ENCODE measurements at regions not wholly inside any gene's neighbourhood (a gene's known extent, or its start where the extent isn't known, plus 50 kb on each side); places are given as distances from the start of the nearest gene placed in this dataset.

GRCh38 chr18:27839141-27839540, 337.8 kb downstream of the CDH2 start:
- no peaks in the 10 kb centered on the region for H3K9me3 ChIP-seq
- in situ Hi-C loops (cut with MboI; ENCODE audit: low pct_ligation_motif_present in 1 of 4, low pct_unique_long_range_greater_than_20kb in 1 of 4, low sequenced_read_pairs in 3 of 4): no loop called here
- H3K4me1 ChIP-seq: no peaks in the 10 kb centered on the region
- no peaks in the 10 kb centered on the region for H3K36me3 ChIP-seq
- DNase-seq: no peak
- 17 to 20% methylated on average over 1 to 2 of the region's 2 CpGs for WGBS, 2 donors (ENCODE audit: low coverage in 1 of 2)
- H3K4me3 ChIP-seq: no peak overlapping the region
- no peak overlapping the region for H3K27ac ChIP-seq
- H3K27me3 ChIP-seq: no peaks in the 10 kb centered on the region
- intact Hi-C loops (cut with DNase I; ENCODE audit: low total_unique reads): no loop called here
- TF ChIP-seq CTCF (IDR thresholded peaks at IDR 0.05): no peak
- TF ChIP-seq EP300 (IDR thresholded peaks at IDR 0.05; ENCODE audit: low read depth): no peak
- no peak for TF ChIP-seq POLR2A (IDR thresholded peaks at IDR 0.05)
- no peak for TF ChIP-seq POLR2AphosphoS5 (IDR thresholded peaks at IDR 0.05)

- intact Hi-C loops (cut with DNase I; ENCODE audit: low total_unique reads) (no loop called here), in situ Hi-C loops (cut with MboI; ENCODE audit: low pct_ligation_motif_present in 1 of 4, low pct_unique_long_range_greater_than_20kb in 1 of 4, low sequenced_read_pairs in 3 of 4) (no loop called here)
- Histone ChIP-seq H3K36me3 (no peaks in the 10 kb centered on the region), H3K27me3 (no peaks in the 10 kb centered on the region), H3K4me3 (no peak overlapping the region), H3K27ac (no peak overlapping the region), H3K4me1 (no peaks in the 10 kb centered on the region), H3K9me3 (no peaks in the 10 kb centered on the region)
- TF ChIP-seq EP300 (IDR thresholded peaks at IDR 0.05; ENCODE audit: low read depth): no peak
- TF ChIP-seq POLR2AphosphoS5 (IDR thresholded peaks at IDR 0.05): no peak
- no peak for TF ChIP-seq POLR2A (IDR thresholded peaks at IDR 0.05)
- no peak for TF ChIP-seq CTCF (IDR thresholded peaks at IDR 0.05)
- no peak for DNase-seq
Measured at GRCh38 chr18:27838225-27838624, 338.7 kb downstream of the CDH2 start.

GRCh38 chr18:27826101-27826500, 350.8 kb downstream of the CDH2 start:
- Histone ChIP-seq H3K4me1 (no peaks in the 10 kb centered on the region), H3K4me3 (no peak overlapping the region), H3K36me3 (no peaks in the 10 kb centered on the region), H3K9me3 (no peaks in the 10 kb centered on the region), H3K27ac (no peak overlapping the region), H3K27me3 (no peaks in the 10 kb centered on the region)
- 83 to 89% methylated on average over 2 of the region's 2 CpGs for WGBS, 2 donors (ENCODE audit: low coverage in 1 of 2)
- TF ChIP-seq POLR2AphosphoS5 (IDR thresholded peaks at IDR 0.05) (no peak), EP300 (IDR thresholded peaks at IDR 0.05; ENCODE audit: low read depth) (no peak), CTCF (IDR thresholded peaks at IDR 0.05) (no peak), POLR2A (IDR thresholded peaks at IDR 0.05) (no peak)
- in situ Hi-C loops (cut with MboI; ENCODE audit: low pct_ligation_motif_present in 1 of 4, low pct_unique_long_range_greater_than_20kb in 1 of 4, low sequenced_read_pairs in 3 of 4): no loop called here
- intact Hi-C loops (cut with DNase I; ENCODE audit: low total_unique reads): no loop called here
- no peak for DNase-seq

GRCh38 chr18:27825689-27826088, 351.2 kb downstream of the CDH2 start:
- H3K4me1 ChIP-seq: no peaks in the 10 kb centered on the region
- in situ Hi-C loops (cut with MboI; ENCODE audit: low pct_ligation_motif_present in 1 of 4, low pct_unique_long_range_greater_than_20kb in 1 of 4, low sequenced_read_pairs in 3 of 4): no loop called here
- intact Hi-C loops (cut with DNase I; ENCODE audit: low total_unique reads): no loop called here
- H3K27me3 ChIP-seq: no peaks in the 10 kb centered on the region
- WGBS, 2 donors (ENCODE audit: low coverage in 1 of 2): 83 to 92% methylated on average over 2 of the region's 2 CpGs
- DNase-seq: no peak
- no peaks in the 10 kb centered on the region for H3K36me3 ChIP-seq
- TF ChIP-seq EP300 (IDR thresholded peaks at IDR 0.05; ENCODE audit: low read depth): no peak
- no peak for TF ChIP-seq POLR2A (IDR thresholded peaks at IDR 0.05)
- no peak for TF ChIP-seq CTCF (IDR thresholded peaks at IDR 0.05)
- no peak for TF ChIP-seq POLR2AphosphoS5 (IDR thresholded peaks at IDR 0.05)
- H3K4me3 ChIP-seq: no peak overlapping the region
- no peaks in the 10 kb centered on the region for H3K9me3 ChIP-seq
- no peak overlapping the region for H3K27ac ChIP-seq
